Right ventricle myocardium inferior (tissue), 1 donor: ENCODE measurements at regions not wholly inside any gene's neighbourhood (a gene's known extent, or its start where the extent isn't known, plus 50 kb on each side); places are given as distances from the start of the nearest gene placed in this dataset.
A peak's percentile ranks its signal among the peaks of the same experiment; 100 is the strongest.
"Not testable (repeated sequence)": the region's sequence is repeated elsewhere in the genome, so short reads cannot be mapped to it uniquely, and the experiment has no call there.

Source experiments
- ATAC-seq: fragments of 200-7000 bp; cut with Tn5 transposase; one replicate; pipeline ENCODE4 v1.9.1; 2020; ENCODE audit warnings: mild to moderate bottlenecking, moderate library complexity
- DNase-seq: peaks from one replicate; pipeline ENCODE4 v3.0.0; 2021; ENCODE audit errors: missing footprints
- intact Hi-C: fragments of 100-400 bp; cut with DNase I; formaldehyde crosslinking; loops from one replicate; pipeline ENCODE4 v1.11.0; 2022
- donor health status: DM: no; HTN: yes; CAD: no; lungs with severe emphysema.

- intact Hi-C loops = no loop called here
- ATAC-seq = no peak
- no peak for DNase-seq
Observed at GRCh38 chr1:99439433-99440075, 175.3 kb downstream of the PLPPR4 start.

- DNase-seq (no peak), ATAC-seq (no peak)
- intact Hi-C loops = no loop called here
Observed at GRCh38 chr1:99441299-99442095, 177.2 kb downstream of the PLPPR4 start.

DNA sequence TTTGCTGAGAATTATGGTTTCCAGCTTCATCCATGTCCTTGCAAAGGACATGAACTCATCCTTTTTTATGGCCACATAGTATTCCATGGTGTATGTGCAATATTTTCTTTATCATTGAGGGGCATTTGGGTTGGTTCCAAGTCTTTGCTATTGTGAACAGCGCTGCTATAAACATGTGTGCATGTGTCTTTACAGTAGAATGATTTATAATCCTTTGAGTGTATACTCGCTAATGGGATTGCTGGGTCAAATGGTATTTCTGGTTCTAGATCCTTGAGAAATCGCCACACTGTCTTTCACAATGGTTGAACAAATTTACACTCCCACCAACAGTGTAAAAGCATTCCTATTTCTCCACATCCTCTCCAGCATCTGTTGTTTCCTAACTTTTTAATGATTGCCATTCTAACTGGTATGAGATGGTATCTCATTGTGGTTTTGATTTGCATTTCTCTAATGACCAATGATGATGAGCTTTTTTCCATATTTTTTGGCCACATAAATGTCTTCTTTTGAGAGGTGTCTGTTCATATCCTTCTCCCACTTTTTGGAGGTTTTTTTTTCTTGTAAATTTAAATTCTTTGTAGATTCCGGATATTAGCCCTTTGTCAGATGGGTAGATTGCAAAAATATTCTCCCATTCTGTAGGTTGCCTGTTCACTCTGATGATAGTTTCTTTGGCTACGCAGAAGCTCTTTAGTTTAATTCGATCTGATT, 180.1 kb downstream of the PLPPR4 start:
- ATAC-seq, DNase-seq, intact Hi-C loops: not testable (repeated sequence)

- ATAC-seq (no peak), DNase-seq (no peak)
- intact Hi-C loops = no loop called here
Observed at GRCh38 chr1:99445071-99445470, 180.8 kb downstream of the PLPPR4 start.

DNA sequence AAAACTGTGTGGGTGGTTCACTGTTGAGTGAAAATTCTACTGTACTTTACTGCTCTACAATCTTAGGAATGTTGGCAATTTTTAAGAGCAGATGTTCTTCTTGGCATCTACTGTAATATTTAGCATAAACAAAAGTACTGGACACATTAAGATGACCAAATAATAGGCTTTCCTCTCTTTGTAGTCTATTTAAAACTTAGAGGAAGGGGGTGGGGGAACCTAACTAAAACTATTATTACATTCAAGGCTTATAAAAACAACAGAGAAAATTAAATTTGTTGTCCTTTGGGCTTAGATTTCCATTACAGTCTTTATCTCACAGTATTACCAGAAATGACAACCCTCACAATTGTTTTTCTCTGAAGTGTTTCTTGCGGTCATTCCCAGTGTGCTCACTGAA, 181.2 kb downstream of the PLPPR4 start:
- ATAC-seq = no peak

DNA sequence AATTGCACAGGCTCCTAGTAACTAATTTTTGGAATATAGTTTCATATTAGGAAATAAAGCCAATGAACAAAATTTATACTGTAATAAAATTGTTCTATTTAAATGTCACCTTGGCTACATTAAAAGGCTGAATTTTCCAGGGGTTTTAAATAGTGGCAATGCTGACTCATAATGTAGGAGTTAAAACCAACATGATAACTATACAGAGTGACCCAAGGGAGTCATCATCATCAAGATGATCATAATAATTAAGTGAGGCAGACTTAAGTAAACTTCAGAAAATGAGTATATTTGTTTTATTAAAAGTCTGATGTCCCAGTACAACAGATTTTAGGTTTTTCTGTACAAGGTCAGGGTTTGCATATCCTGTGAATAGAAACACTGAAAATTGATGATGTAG, 183.4 kb downstream of the PLPPR4 start:
- DNase-seq = no peak
- no peak for ATAC-seq
- intact Hi-C loops = no loop called here

More for the DNA sequence above, 181.2 kb downstream of the PLPPR4 start:
- DNase-seq = no peak
- intact Hi-C loops = no loop called here

DNA sequence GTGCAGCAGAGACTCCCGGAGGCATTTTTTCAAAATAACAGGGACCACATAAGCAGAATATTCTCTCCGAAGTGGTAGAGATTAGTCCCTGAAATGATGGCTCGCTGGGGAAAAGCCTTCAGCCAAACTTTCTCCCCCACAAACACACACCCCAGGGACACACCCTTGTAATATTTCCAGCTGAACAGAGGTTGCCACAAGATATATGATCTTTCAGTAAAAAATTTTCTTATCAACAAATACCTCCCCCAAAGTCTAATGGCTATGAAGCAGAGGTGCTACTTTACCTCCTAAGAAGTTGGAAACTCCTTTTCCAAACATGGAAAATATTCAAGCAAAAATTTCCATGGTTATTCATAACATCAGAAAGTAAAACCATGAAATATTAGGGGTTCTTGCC, 190.2 kb upstream of the PALMD start:
- DNase-seq = no peak
- intact Hi-C loops = no loop called here
- no peak for ATAC-seq

GRCh38 chr1:99456536-99456935, 189.4 kb upstream of the PALMD start:
- ATAC-seq (no peak), DNase-seq (no peak)
- intact Hi-C loops = no loop called here

DNA sequence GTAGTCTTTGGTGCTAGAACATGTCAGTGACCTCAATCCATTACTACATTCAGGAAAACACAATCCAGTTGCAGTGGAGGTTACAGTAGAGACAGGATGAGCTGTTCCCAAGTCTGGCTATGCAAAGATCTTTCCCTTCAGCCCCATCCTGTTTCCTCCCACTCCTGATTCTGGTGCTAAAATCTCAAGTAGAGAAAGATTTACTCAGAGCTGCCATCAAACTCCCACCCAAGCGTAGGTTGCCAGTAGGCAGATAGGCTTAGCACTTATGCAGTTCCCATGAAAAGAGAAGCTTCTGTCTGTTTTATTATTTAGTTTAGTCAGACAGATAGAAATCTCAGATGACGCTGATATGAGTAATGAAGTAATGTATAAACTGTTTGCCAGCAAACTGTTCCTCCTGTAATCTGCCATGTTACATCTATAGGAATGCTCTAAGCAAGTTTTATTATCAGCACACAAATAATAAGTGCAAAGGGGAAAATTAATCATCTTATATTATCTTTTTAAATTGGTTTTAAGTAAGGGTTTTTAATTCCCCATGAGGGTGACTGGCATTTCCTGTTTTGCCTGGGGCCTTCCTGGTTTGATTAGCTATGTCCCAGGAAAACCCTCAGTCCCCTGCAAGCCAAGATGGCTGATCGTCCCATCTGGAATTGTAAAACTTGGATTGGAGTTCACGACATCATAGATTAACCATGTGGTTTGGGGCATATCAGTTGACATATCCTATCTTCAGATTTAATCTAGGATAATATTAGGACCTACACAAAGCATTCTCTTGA, 188.3 kb upstream of the PALMD start:
- no peak for ATAC-seq
- intact Hi-C loops = no loop called here
- no peak for DNase-seq

DNA sequence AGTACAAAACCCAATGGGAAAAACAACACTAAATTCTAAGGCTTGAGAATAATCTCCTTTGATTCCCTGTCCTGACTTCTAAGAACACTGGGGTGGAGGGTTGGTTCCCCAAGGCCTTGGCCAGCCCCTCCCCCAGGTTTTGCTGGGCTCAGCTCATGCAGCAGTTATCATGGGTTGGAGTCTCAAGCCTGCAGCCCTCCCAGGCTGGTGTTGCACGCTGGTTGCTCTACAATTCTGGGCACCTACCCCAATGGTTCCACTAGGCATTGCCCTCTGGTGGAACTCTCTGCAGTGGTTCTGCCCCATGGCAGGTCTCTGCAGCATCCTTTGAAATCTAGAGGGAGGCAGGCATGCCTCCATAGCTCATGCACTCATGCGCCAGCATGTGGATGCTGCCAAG, 184.4 kb upstream of the PALMD start:
- intact Hi-C loops = no loop called here
- ATAC-seq = no peak

GRCh38 chr1:99464738-99465137, 181.2 kb upstream of the PALMD start:
- intact Hi-C loops = no loop called here
- ATAC-seq = no peak
- no peak for DNase-seq

More for the DNA sequence above, 184.4 kb upstream of the PALMD start:
- DNase-seq = no peak

- no peak for DNase-seq
- intact Hi-C loops = no loop called here
- ATAC-seq = no peak
Observed at GRCh38 chr1:99465176-99465900, 180.6 kb upstream of the PALMD start.

DNA sequence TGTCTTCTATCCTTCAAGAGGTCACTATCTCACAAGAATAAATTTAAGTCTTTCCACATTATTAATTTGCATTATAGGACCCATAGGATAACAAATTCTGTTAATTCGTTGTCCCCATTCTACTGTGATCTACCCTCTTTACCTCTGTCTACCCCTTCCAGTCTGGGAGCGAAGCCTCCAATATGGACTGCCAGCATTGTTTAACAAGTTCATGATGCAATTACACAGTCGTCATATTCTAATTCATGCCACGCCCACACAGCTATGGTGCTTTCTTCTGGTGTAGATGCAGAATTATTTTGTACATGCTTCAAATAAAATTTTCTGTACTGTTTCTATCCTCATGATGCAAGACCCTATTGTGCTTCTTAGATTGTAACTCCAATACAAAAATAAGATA, 178.3 kb upstream of the PALMD start:
- ATAC-seq (no peak), DNase-seq (no peak)
- intact Hi-C loops = no loop called here

DNA sequence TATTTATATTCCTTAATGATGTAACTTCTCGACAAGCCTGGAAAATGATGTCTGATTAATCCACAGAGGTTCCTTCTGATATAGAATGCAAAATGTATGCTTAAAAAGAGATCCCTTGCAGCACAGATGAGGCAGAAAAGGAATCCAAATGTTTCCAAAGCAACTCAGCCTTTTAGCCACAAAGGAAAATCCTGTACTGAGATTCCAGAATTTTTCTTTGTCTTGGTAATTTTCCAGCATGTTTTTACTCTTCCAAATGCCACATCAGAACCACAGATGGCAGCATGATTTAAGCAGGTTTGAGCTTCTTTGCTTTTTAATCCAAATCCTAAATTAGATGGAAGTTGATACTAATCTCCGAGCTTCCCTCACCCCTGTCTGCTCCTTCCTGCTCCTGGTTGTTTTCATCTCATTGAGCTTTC, 176.4 kb upstream of the PALMD start:
- ATAC-seq (no peak), DNase-seq (no peak)
- intact Hi-C loops = no loop called here

GRCh38 chr1:99472893-99473292, 173.0 kb upstream of the PALMD start:
- ATAC-seq (no peak), DNase-seq (no peak)
- intact Hi-C loops = no loop called here

DNA sequence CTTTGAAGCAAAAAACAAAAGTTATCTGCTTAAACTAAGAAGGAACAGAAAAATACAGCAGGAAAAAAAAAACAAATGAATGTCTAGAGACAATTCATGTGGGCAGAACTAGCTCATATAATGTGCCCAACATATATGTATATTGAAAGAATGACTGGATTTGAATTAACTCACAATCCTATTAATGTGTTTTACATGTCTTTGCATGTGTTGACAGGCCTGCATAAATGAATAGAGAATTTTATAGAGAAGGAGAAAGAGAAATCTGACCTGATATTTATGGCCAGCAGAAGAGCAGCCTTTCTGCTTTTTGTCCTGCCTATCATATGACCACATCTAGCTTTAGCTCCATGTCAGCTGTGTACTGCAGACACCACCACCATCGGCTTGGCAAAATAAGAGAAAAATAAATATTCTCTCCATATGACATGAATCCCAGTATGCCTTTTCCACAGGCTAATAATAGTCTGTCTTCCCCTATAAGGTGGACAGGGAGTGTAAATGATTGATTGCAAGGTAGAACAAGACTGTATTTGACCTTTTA, 171.5 kb upstream of the PALMD start:
- ATAC-seq (no peak), DNase-seq (no peak)
- intact Hi-C loops = no loop called here

GRCh38 chr1:99476058-99476457, 169.9 kb upstream of the PALMD start:
- ATAC-seq (no peak), DNase-seq (no peak)
- intact Hi-C loops = no loop called here

DNA sequence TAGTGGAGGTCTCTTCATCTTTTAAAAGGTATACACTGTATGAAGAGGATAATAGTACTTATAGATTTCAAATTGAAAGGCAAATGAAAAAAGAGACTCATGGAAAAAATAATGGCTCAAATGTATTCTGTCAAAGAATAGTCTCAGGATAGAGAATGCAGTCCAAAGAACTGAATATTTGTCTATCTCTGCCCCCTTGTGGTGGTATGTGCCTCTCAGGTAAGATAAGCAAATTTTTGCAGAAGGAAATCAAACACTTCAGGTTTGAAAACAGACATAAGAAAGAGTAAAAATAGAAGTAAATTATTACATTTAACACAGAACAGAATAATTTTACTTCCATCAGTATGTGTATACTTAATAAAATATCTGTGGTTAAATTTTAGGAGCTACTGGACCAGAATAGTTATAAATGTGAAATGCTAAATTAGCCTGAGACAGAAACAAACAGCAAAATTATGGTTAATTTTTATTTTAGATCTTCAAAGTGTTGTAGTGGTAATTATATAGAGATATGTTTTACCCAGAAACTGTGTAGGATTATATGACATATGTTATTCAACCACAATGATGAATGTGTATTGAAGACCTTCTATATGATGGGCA, 164.4 kb upstream of the PALMD start:
- ATAC-seq (peak; percentile 48), DNase-seq (no peak)
- intact Hi-C loops = loop anchor here (2.0 to 5.0 kb wide), 3 partner anchors 166 to 301 kb away; partner anchors contain the start of gene PALMD
